ENCODE measurements at regions not wholly inside any gene's neighbourhood (a gene's known extent, or its start where the extent isn't known, plus 50 kb on each side); places are given as distances from the start of the nearest gene placed in this dataset.

DNA sequence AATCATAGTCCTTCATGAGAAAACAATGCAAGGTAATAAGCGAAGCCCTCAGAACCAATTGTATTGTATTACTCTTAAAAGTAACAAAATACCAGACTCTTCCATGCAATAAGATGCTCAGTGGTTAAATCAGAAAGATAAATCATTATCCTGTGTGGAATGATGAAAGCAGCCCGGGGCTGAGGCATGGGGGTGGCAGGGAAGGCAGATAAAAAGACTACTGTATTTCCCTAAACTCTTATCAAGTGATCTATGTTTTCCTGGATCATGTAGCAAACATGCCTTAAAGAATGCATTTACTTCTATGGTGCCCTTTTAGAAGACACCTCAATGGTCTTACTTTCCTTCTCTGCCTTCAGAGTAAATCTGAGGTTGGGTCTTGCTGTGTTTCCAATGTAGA lies 105.6 kb upstream of the DAPK1 start:
- TF ChIP-seq CTCF (IDR thresholded peaks at IDR 0.05), result no peak

DNA sequence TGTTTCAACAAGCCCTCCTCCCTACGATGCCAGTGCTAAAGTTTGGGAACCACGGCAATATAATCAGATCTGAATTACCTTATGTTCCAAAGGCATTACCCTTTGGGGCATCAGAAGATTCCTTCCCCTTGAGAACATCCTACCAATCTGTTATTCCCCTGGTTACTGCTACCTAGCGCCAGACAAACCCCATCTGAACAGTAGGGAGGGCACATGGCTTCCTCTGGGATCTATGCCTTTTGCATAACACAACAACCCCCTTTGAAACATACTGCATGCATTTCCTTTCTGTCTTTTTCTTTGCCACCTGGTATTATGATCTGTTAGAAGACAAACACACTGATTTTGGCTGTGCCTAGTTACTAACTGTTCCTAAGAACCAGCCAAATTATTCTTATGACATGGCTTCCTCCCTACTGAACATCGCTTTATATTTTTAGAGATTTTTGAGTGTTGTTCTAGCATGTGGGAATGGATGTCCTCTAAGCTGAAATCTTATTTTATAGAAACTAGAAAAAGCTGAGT lies 103.9 kb upstream of the DAPK1 start:
- TF ChIP-seq CTCF (IDR thresholded peaks at IDR 0.05), result no peak

DNA sequence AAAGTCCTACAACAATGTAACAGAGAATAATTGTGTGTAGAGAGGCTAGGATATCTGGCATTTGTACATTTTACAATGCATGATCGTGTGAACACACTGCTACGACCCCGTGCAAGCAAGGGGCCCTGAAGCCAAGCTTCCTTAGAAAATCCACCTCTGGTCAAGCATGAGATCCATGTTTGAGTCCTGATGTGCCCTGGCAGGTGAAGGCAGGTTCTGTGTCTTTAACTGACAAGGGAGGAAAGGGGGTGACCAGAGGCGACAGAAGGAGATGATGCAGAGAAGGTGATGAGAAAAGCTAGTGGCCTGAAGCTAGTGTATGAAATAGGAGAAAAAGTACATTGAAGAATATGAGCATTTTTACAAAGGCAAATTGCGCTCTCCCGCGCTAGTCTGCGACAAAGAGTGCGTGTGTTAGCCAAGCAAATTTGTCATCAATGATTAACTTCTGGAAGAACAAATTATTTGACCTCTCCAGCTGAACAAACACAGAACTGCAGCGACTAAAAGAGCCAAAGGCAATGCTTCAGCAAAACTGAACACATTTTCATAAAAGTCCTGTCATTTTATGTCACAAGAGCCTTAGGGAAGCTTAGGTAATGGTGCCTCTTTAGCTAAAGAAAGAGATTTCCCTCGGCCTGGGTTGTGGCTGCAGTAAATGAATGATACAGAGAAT lies 101.7 kb upstream of the DAPK1 start:
- no peak for TF ChIP-seq CTCF (IDR thresholded peaks at IDR 0.05)

GRCh38 chr9:87401681-87402080 lies 96.0 kb upstream of the DAPK1 start:
- no peak for TF ChIP-seq CTCF (IDR thresholded peaks at IDR 0.05)

- TF ChIP-seq CTCF (IDR thresholded peaks at IDR 0.05), result no peak
Observed at GRCh38 chr9:87402537-87402936, 95.1 kb upstream of the DAPK1 start.

DNA sequence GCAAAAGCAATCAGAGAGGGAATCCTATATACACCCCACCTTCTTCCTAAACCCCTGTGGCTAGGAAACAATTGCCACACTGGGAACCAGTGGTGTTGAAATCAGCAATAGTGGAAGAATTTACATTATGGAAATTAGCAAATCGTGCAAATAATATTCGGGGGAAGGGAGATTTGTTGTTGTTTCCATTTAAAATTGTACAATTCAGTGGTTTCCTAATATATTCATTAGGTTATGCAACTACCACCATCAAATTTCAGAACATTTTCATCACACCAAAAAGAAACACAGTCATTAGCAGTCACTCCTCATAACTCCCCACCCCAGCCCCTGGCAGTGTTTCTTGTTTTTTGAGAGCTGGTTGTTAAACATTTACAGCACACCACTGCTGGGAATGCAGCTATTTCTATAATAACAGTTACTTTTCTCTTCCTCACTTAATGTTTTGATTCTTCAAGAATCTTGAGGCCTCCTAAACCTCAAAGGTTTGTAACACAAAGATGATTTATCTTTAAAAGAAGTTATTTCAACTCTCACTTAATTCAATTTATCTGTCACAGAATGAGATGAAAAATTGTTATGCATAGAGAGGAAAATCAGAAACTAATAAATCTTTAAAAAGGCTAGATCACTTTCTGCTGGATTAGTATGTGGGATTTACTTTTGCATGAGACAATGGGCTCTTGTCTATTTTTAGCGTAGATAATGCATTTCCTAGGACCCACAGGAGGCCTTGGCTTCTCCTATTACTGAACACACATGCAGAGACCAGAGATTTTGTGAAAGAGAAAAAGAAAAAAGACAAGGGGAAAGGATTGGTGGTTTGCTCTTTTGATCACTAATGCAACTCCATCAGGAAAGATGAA lies 91.8 kb upstream of the DAPK1 start:
- TF ChIP-seq CTCF (IDR thresholded peaks at IDR 0.05), result no peak

- no peak for TF ChIP-seq CTCF (IDR thresholded peaks at IDR 0.05)
Observed at GRCh38 chr9:87406543-87407166, 91.0 kb upstream of the DAPK1 start.
